Gastroesophageal sphincter (tissue), 3 donors: ENCODE measurements at regions not wholly inside any gene's neighbourhood (a gene's known extent, or its start where the extent isn't known, plus 50 kb on each side); places are given as distances from the start of the nearest gene placed in this dataset.

Source experiments
- POLR2AphosphoS5 ChIP-seq: sonication (generic); formaldehyde crosslinking; IDR thresholded peaks from one replicate; pipeline ENCODE4 v1.6.1; 2017; ENCODE audit warnings: antibody characterized with exemption
- TF ChIP-seq, protein P1 (sequence below), 4 experiments: fragments of 200-600 bp in 2 of 4; fragments of 450-650 bp in 2 of 4; sonication (generic) in 1 of 4; IDR thresholded peaks; one replicate each; pipeline ENCODE4 v1.5.1; 2017 to 2019; ENCODE audit warnings: antibody characterized with exemption in 4 of 4, mild to moderate bottlenecking in 2 of 4, moderate library complexity in 2 of 4

DNA sequence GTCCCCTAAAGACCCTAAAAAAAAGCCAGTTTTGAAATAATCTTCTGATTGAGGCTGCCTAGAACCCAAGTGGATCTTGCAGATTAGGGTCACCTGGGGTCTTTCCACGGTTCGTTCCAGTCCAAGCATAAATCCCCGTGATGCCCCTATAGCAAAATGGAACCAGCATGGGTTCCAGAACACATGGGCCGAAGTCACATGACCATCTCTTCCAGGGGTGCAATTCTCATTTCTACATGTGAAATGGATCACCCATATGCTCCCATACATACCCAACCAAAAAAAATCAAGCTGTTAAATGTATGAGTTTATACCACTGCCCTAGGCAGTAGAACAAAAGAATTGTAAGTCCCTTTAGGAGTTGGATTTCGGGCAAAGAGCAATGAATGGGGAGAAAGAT, 245.4 kb downstream of the SKIDA1 start:
- TF ChIP-seq, protein P1, sequence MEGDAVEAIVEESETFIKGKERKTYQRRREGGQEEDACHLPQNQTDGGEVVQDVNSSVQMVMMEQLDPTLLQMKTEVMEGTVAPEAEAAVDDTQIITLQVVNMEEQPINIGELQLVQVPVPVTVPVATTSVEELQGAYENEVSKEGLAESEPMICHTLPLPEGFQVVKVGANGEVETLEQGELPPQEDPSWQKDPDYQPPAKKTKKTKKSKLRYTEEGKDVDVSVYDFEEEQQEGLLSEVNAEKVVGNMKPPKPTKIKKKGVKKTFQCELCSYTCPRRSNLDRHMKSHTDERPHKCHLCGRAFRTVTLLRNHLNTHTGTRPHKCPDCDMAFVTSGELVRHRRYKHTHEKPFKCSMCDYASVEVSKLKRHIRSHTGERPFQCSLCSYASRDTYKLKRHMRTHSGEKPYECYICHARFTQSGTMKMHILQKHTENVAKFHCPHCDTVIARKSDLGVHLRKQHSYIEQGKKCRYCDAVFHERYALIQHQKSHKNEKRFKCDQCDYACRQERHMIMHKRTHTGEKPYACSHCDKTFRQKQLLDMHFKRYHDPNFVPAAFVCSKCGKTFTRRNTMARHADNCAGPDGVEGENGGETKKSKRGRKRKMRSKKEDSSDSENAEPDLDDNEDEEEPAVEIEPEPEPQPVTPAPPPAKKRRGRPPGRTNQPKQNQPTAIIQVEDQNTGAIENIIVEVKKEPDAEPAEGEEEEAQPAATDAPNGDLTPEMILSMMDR (IDR thresholded peaks at IDR 0.05): no peak
- TF ChIP-seq POLR2AphosphoS5: no peak
